Heart left ventricle (tissue), 16 donors: ENCODE measurements at regions not wholly inside any gene's neighbourhood (a gene's known extent, or its start where the extent isn't known, plus 50 kb on each side); places are given as distances from the start of the nearest gene placed in this dataset.

Experiments
- ATAC-seq, 4 donors: fragments of 200-7000 bp; cut with Tn5 transposase; one replicate each; pipeline ENCODE4 v1.9.1; 2020 to 2022; ENCODE audit warnings: moderate library complexity in 4 of 4, mild to moderate bottlenecking in 3 of 4, moderate number of reproducible peaks in 1 of 4
- DNase-seq, 5 donors: peaks; one replicate each; pipeline ENCODE4 v3.0.0-alpha.2; 2020
- H3K27ac ChIP-seq, 12 donors: fragments of 200-600 bp; sonication (generic) in 4 of 12; one replicate each; pipeline versions ENCODE4 v1.5.0 to v1.8.0; 2016 to 2022; ENCODE audit warnings: mild to moderate bottlenecking in 2 of 12
- H3K27me3 ChIP-seq, 9 donors: fragments of 200-600 bp; sonication (generic) in 2 of 9; one replicate each; pipeline versions ENCODE4 v1.5.1 to v1.8.0; 2016 to 2022; ENCODE audit warnings: mild to moderate bottlenecking in 3 of 9
- H3K36me3 ChIP-seq, 9 donors: fragments of 200-600 bp; sonication (generic) in 2 of 9; one replicate each; pipeline versions ENCODE4 v1.5.0 to v1.8.0; 2018 to 2022; ENCODE audit warnings: mild to moderate bottlenecking in 2 of 9
- H3K4me1 ChIP-seq, 12 donors: fragments of 200-600 bp; sonication (generic) in 4 of 12; one replicate each; pipeline versions ENCODE4 v1.5.0 to v1.8.0; 2016 to 2022; ENCODE audit warnings: mild to moderate bottlenecking in 3 of 12
- H3K4me3 ChIP-seq, 12 donors: fragments of 200-600 bp; sonication (generic) in 4 of 12; one replicate each; pipeline versions ENCODE4 v1.5.0 to v1.8.0; 2017 to 2022; ENCODE audit warnings: mild to moderate bottlenecking in 9 of 12, moderate library complexity in 4 of 12
- H3K9me3 ChIP-seq, 12 donors: fragments of 200-600 bp; sonication (generic) in 4 of 12; one replicate each; pipeline versions ENCODE4 v1.5.0 to v1.8.0; 2016 to 2022; ENCODE audit warnings: mild to moderate bottlenecking in 1 of 12
- CTCF ChIP-seq, 12 donors: fragments of 200-600 bp; sonication (generic) in 4 of 12; IDR thresholded peaks; one replicate each; pipeline versions ENCODE4 v1.5.0 to v1.8.0; 2018 to 2022; ENCODE audit warnings: antibody characterized with exemption in 12 of 12, mild to moderate bottlenecking in 5 of 12
- POLR2A ChIP-seq, 2 donors: fragments of 450-650 bp; IDR thresholded peaks; one replicate each; pipeline ENCODE4 v1.6.1; 2017; ENCODE audit warnings: antibody characterized with exemption in 2 of 2, mild to moderate bottlenecking in 2 of 2, moderate library complexity in 2 of 2
- WGBS, 4 donors: extraction: QIAGEN DNeasy Blood & Tissue Kit in 2 of 4; methylation state at CpG; one replicate each; pipeline versions ENCODE4 v1.1.5 to v1.1.7; 2013 to 2018; 5-methylcytosine and 5-hydroxymethylcytosine counted together
- intact Hi-C, 10 donors: fragments of 100-400 bp; cut with DNase I; formaldehyde crosslinking; loops; one replicate each; pipeline versions ENCODE4 v1.11.1 to v1.14.2; 2022
- donor health status: ischemic (EF 13 %, LVEDD 7.1; RV severe dilation, severe dysfunction).
- donor health status: healthy with polysubstance abuse.
- donor health status: DM: no; HTN: yes; CAD: no.
- donor health status: DM: no; HTN: no; CAD: no.
- donor health status: ischemic (EF 25% LVEDD 6.9; RV normal size, moderate dysfunction).
- donor health status: ischemic (EF 25% LVEDD 5.7; RV mildly dilated, moderate dysfunction).
- donor health status: healthy.
- donor health status: DM: yes; HTN: yes; CAD: no.
- donor health status: ischemic (EF 35%, LVEDD 5.7; RV mildly dilated, moderate dysfunction).
- donor health status: nonischemic (EF 11% LVEDD 7.7; RV severe dilation, severe dysfunction).
- donor health status: DM: yes; HTN: yes; CAD: no.
- donor health status: PGD.
- donor health status: ischemic (EF 29% LVEDD 5.4; RV normal size, mild dysfunction).
- donor health status: nonischemic (EF 23%, LVEDD 6.1; RV moderate dilation, normal function).

GRCh38 chr12:59121451-59121850 lies 201.1 kb upstream of the LRIG3 start:
- no peak overlapping the region for H3K4me3 ChIP-seq
- intact Hi-C loops = no loop called here
- H3K9me3 ChIP-seq = no peaks in the 10 kb centered on the region
- no peaks in the 10 kb centered on the region for H3K27me3 ChIP-seq
- no peak overlapping the region for H3K27ac ChIP-seq
- no peak for ATAC-seq
- WGBS, 4 donors = 82 to 90% (median 86%) methylated on average over 2 of the region's 2 CpGs
- no peaks in the 10 kb centered on the region for H3K36me3 ChIP-seq
- no peak for TF ChIP-seq CTCF (IDR thresholded peaks at IDR 0.05)
- no peak for TF ChIP-seq POLR2A (IDR thresholded peaks at IDR 0.05)
- H3K4me1 ChIP-seq = peaks cover 0 to 12% (median 0%) of the 10 kb centered on the region in 12 donors
- DNase-seq = no peak

- H3K9me3 ChIP-seq = no peaks in the 10 kb centered on the region
- TF ChIP-seq CTCF (IDR thresholded peaks at IDR 0.05) = no peak
- no peak for TF ChIP-seq POLR2A (IDR thresholded peaks at IDR 0.05)
- intact Hi-C loops = loop anchor here in 1 of 10 donors (10.0 kb wide), 1 partner anchor 775 kb away; no protein-coding TSS in a partner anchor
- WGBS, 4 donors = 83 to 86% (median 83%) methylated on average over 2 of the region's 2 CpGs
- H3K4me3 ChIP-seq = no peak overlapping the region
- H3K36me3 ChIP-seq = no peaks in the 10 kb centered on the region
- DNase-seq (no peak), ATAC-seq (no peak)
- no peak overlapping the region for H3K27ac ChIP-seq
- peaks cover 0 to 12% (median 0%) of the 10 kb centered on the region in 12 donors for H3K4me1 ChIP-seq
- no peaks in the 10 kb centered on the region for H3K27me3 ChIP-seq
Measured at GRCh38 chr12:59119676-59120075, 199.4 kb upstream of the LRIG3 start.

- WGBS, 4 donors = 82 to 95% (median 90%) methylated on average over 3 of the region's 3 CpGs
- ATAC-seq (no peak), DNase-seq (no peak)
- intact Hi-C loops = loop anchor here in 1 of 10 donors (10.0 kb wide), 1 partner anchor 774 kb away; no protein-coding TSS in a partner anchor
- Histone ChIP-seq H3K36me3 (no peaks in the 10 kb centered on the region), H3K27me3 (no peaks in the 10 kb centered on the region), H3K4me1 (peaks cover 0 to 16% (median 1%) of the 10 kb centered on the region in 12 donors), H3K27ac (no peak overlapping the region), H3K4me3 (no peak overlapping the region), H3K9me3 (no peaks in the 10 kb centered on the region)
- TF ChIP-seq POLR2A (IDR thresholded peaks at IDR 0.05) (no peak), CTCF (IDR thresholded peaks at IDR 0.05) (no peak)
Measured at GRCh38 chr12:59118356-59118755, 198.1 kb upstream of the LRIG3 start.

GRCh38 chr12:59115995-59116394 lies 195.7 kb upstream of the LRIG3 start:
- no peak for DNase-seq
- ATAC-seq = no peak
- Histone ChIP-seq H3K27ac (no peak overlapping the region), H3K27me3 (no peaks in the 10 kb centered on the region), H3K9me3 (no peaks in the 10 kb centered on the region), H3K36me3 (no peaks in the 10 kb centered on the region), H3K4me1 (peaks cover 0 to 4% (median 0%) of the 10 kb centered on the region in 12 donors), H3K4me3 (no peak overlapping the region)
- intact Hi-C loops = loop anchor here in 2 of 10 donors (2.0 to 10.0 kb wide), 2 partner anchors 35 to 771 kb away; no protein-coding TSS in a partner anchor
- WGBS, 4 donors = 35 to 81% (median 76%) methylated on average over 1 of the region's 1 CpG
- no peak for TF ChIP-seq POLR2A (IDR thresholded peaks at IDR 0.05)
- TF ChIP-seq CTCF (IDR thresholded peaks at IDR 0.05) = no peak
